ENCODE measurements at regions not wholly inside any gene's neighbourhood (a gene's known extent, or its start where the extent isn't known, plus 50 kb on each side); places are given as distances from the start of the nearest gene placed in this dataset.

- no peak for DNase-seq
Measured at GRCh38 chr20:52291109-52291508, 99.5 kb upstream of the ZFP64 start.

- DNase-seq, result no peak
Measured at GRCh38 chr20:52290569-52290968, 99.0 kb upstream of the ZFP64 start.

- no peak for DNase-seq
Measured at GRCh38 chr20:52289956-52290565, 98.5 kb upstream of the ZFP64 start.

- DNase-seq, result no peak
Measured at GRCh38 chr20:52280407-52280806, 88.8 kb upstream of the ZFP64 start.

- no peak for DNase-seq
Measured at GRCh38 chr20:52279706-52280105, 88.1 kb upstream of the ZFP64 start.

- DNase-seq, result no peak
Measured at GRCh38 chr20:52275181-52275691, 83.7 kb upstream of the ZFP64 start.

GRCh38 chr20:52270696-52271095 lies 79.1 kb upstream of the ZFP64 start:
- no peak for DNase-seq

GRCh38 chr20:52270001-52270606 lies 78.5 kb upstream of the ZFP64 start:
- no peak for DNase-seq

- DNase-seq, result no peak
Measured at GRCh38 chr20:52269321-52269720, 77.7 kb upstream of the ZFP64 start.

GRCh38 chr20:52268184-52268749 lies 76.7 kb upstream of the ZFP64 start:
- no peak for DNase-seq

- no peak for DNase-seq
Measured at GRCh38 chr20:52267418-52267817, 75.8 kb upstream of the ZFP64 start.

GRCh38 chr20:52263757-52264156 lies 72.2 kb upstream of the ZFP64 start:
- no peak for DNase-seq

- DNase-seq, result no peak
Measured at GRCh38 chr20:52261792-52262191, 70.2 kb upstream of the ZFP64 start.

- no peak for DNase-seq
Measured at GRCh38 chr20:52259295-52259694, 67.7 kb upstream of the ZFP64 start.

- DNase-seq, result no peak
Measured at GRCh38 chr20:52256454-52256853, 64.9 kb upstream of the ZFP64 start.

- DNase-seq, result no peak
Measured at GRCh38 chr20:52252664-52253063, 61.1 kb upstream of the ZFP64 start.

- no peak for DNase-seq
Measured at GRCh38 chr20:52251827-52252226, 60.2 kb upstream of the ZFP64 start.

- DNase-seq, result no peak
Measured at GRCh38 chr20:52251136-52251700, 59.6 kb upstream of the ZFP64 start.

GRCh38 chr20:52247548-52247947 lies 56.0 kb upstream of the ZFP64 start:
- no peak for DNase-seq

GRCh38 chr20:52246366-52246765 lies 54.8 kb upstream of the ZFP64 start:
- DNase-seq, result no peak

GRCh38 chr20:52244702-52245101 lies 53.1 kb upstream of the ZFP64 start:
- DNase-seq, result no peak

- DNase-seq, result no peak
Measured at GRCh38 chr20:52242237-52243230, 51.0 kb upstream of the ZFP64 start.

Data from activated CD4-positive, alpha-beta T cell treated with anti-CD3 and anti-CD28 coated beads for 48 hours (primary cell).